ENCODE measurements at regions not wholly inside any gene's neighbourhood (a gene's known extent, or its start where the extent isn't known, plus 50 kb on each side); places are given as distances from the start of the nearest gene placed in this dataset.

- H4K8ac ChIP-seq (ENCODE audit: extremely low read depth, insufficient read depth, low read length), result no peak overlapping the region
- H4K5ac ChIP-seq (ENCODE audit: insufficient read length, low read depth, low read length), result no peak overlapping the region
- no peaks in the 10 kb centered on the region for H3K79me2 ChIP-seq (ENCODE audit: control insufficient read depth in 1 of 2, insufficient read depth in 2 of 2, low read length in 2 of 2)
- DNase-seq (ENCODE audit: low read depth in 1 of 2, low spot score in 2 of 2) (no peak), FAIRE-seq (no peak)
- no peak overlapping the region for H3K4ac ChIP-seq (replicated peaks; ENCODE audit: insufficient read length, low read depth, low read length)
- H4K91ac ChIP-seq (replicated peaks; ENCODE audit: insufficient read length, low read length), result no peak overlapping the region
- no peaks in the 10 kb centered on the region for H4K20me1 ChIP-seq (replicated peaks in 1 of 2; ENCODE audit: control insufficient read depth in 1 of 2, insufficient read depth in 2 of 2, low read length in 2 of 2)
- peaks cover 0 to 3% of the 10 kb centered on the region in 2 experiments; a peak in 1 of 4 replicates for H3K9me3 ChIP-seq (ENCODE audit: insufficient read depth in 2 of 2, low read depth in 1 of 2, low read length in 1 of 2)
- H3K18ac ChIP-seq (ENCODE audit: extremely low read depth, low read length), result no peak overlapping the region
- no peak overlapping the region for H3K9ac ChIP-seq (replicated peaks in 1 of 4; ENCODE audit: extremely low read depth in 1 of 4, low read depth in 3 of 4, low read length in 3 of 4)
- no peaks in the 10 kb centered on the region for H3K79me1 ChIP-seq (ENCODE audit: low read depth, low read length)
- ChIA-PET POLR2A (ENCODE audit: partially characterized antibody) (no interaction called here), CTCF (ENCODE audit: partially characterized antibody) (interaction anchor here (1.0 to 1.3 kb wide), 2 partner anchors 12 to 103 kb away, joined by 3 read pairs; no protein-coding TSS in a partner anchor)
- no peak overlapping the region for H2BK12ac ChIP-seq (ENCODE audit: low read depth, low read length)
- no peak overlapping the region for H3K56ac ChIP-seq (replicated peaks; ENCODE audit: insufficient read length, low read depth, low read length)
- H2AK5ac ChIP-seq (ENCODE audit: low read depth, low read length), result no peak overlapping the region
- H3K27ac ChIP-seq (ENCODE audit: low read depth, low read length), result no peak overlapping the region
- H2BK5ac ChIP-seq (ENCODE audit: low read depth, low read length), result no peak overlapping the region
- peaks cover 0 to 3% (median 0%) of the 10 kb centered on the region in 4 experiments; a peak in 2 of 7 replicates for H3K4me1 ChIP-seq (replicated peaks in 1 of 4; ENCODE audit: control insufficient read depth in 3 of 4, insufficient read depth in 4 of 4, low read length in 3 of 4)
- H2BK15ac ChIP-seq (ENCODE audit: low read length), result no peak overlapping the region
- no peak overlapping the region for H2BK120ac ChIP-seq (replicated peaks; ENCODE audit: low read depth, low read length)
- H3K36me3 ChIP-seq (ENCODE audit: control insufficient read depth in 2 of 4, insufficient read depth in 4 of 4, low read length in 3 of 4), result no peaks in the 10 kb centered on the region
- no peak overlapping the region for H3K4me2 ChIP-seq (ENCODE audit: insufficient read depth in 1 of 2, low read depth in 2 of 2, low read length in 2 of 2)
- H3K14ac ChIP-seq (ENCODE audit: insufficient read length), result no peak overlapping the region
- no peak overlapping the region for H3K4me3 ChIP-seq (ENCODE audit: extremely low read depth in 1 of 4, insufficient read depth in 2 of 4, low read depth in 3 of 4, low read length in 4 of 4)
- no peak overlapping the region for H2BK20ac ChIP-seq (ENCODE audit: low read length)
- H3K23ac ChIP-seq (ENCODE audit: insufficient read length), result no peak overlapping the region
- H2AFZ ChIP-seq (ENCODE audit: low read length), result no peak overlapping the region
- no peaks in the 10 kb centered on the region for H3K27me3 ChIP-seq (replicated peaks in 1 of 4; ENCODE audit: control insufficient read depth in 3 of 4, extremely low read depth in 1 of 4, insufficient read depth in 3 of 4, low read length in 3 of 4)
- H3K23me2 ChIP-seq (ENCODE audit: low read depth, low read length), result no peaks in the 10 kb centered on the region; the same call in 1 of the 2 replicates
- no peak for TF ChIP-seq NANOG (IDR thresholded peaks at IDR 0.05; ENCODE audit: insufficient read depth, low read depth, low read length, poor library complexity, severe bottlenecking)
Observed at GRCh38 chr4:14399848-14400247, 602.4 kb upstream of the CPEB2 start.

All from H1 (cell line).